WTC11 (cell line): ENCODE measurements at regions not wholly inside any gene's neighbourhood (a gene's known extent, or its start where the extent isn't known, plus 50 kb on each side); places are given as distances from the start of the nearest gene placed in this dataset.

Experiments
- ATAC-seq: fragments of 200-7000 bp; cut with Tn5 transposase; 2 replicates; pipeline ENCODE4 v1.10.0; 2021; ENCODE audit warnings: mild to moderate bottlenecking, moderate library complexity
- CTCF ChIA-PET: fragments of 300-600 bp; sonication (Branson Sonifier 250); formaldehyde crosslinking; loops from one replicate; lab custom pipeline; 2021; ENCODE audit warnings: antibody characterized with exemption; lab: Charles Lee
- POLR2A ChIA-PET: fragments of 350-600 bp; sonication (Branson Sonifier 250); formaldehyde crosslinking; loops from one replicate; lab custom pipeline; 2021; ENCODE audit warnings: antibody characterized with exemption; lab: Charles Lee
- DNase-seq: peaks from one replicate; pipeline ENCODE4 v3.0.0; 2021; ENCODE audit warnings: low spot score
- H3K27ac Mint-ChIP-seq: 2 replicates; pipeline ENCODE4 v1.8.0; 2021; ENCODE audit warnings: mixed read lengths
- H3K27me3 Mint-ChIP-seq: 2 replicates; pipeline ENCODE4 v1.8.0; 2021; ENCODE audit warnings: low read depth, mild to moderate bottlenecking, moderate library complexity, mixed read lengths
- H3K36me3 Mint-ChIP-seq: 2 replicates; pipeline ENCODE4 v1.8.0; 2021; ENCODE audit warnings: mixed read lengths
- H3K4me1 Mint-ChIP-seq: 2 replicates; pipeline ENCODE4 v1.8.0; 2022; ENCODE audit warnings: mixed read lengths
- H3K4me3 Mint-ChIP-seq: 2 replicates; pipeline ENCODE4 v1.8.0; 2021; ENCODE audit warnings: mild to moderate bottlenecking, moderate library complexity, mixed read lengths
- H3K9me3 Mint-ChIP-seq: 2 replicates; pipeline ENCODE4 v1.8.0; 2021; ENCODE audit warnings: mixed read lengths
- AR ChIP-seq: fragments of 250-450 bp; sonication (Bioruptor Pico); IDR thresholded peaks from 2 replicates; pipeline ENCODE4 v1.9.0; 2021; ENCODE audit warnings: mild to moderate bottlenecking
- ARID4B ChIP-seq: sonication (generic); formaldehyde crosslinking; IDR thresholded peaks from 2 replicates; pipeline ENCODE4 v1.8.0; 2023; ENCODE audit warnings: missing genetic modification reagents, mild to moderate bottlenecking, borderline replicate concordance
- FOXK1 ChIP-seq: sonication (generic); formaldehyde crosslinking; IDR thresholded peaks from 2 replicates; pipeline ENCODE4 v1.8.0; 2022; ENCODE audit warnings: mild to moderate bottlenecking, moderate library complexity, missing genetic modification reagents
- HMGXB4 ChIP-seq: sonication (generic); formaldehyde crosslinking; IDR thresholded peaks from 2 replicates; pipeline ENCODE4 v1.8.1; 2023; ENCODE audit warnings: mild to moderate bottlenecking, moderate library complexity, missing genetic modification reagents
- KAT7 ChIP-seq: sonication (generic); formaldehyde crosslinking; IDR thresholded peaks from 2 replicates; pipeline ENCODE4 v1.8.1; 2023; ENCODE audit warnings: missing genetic modification reagents, mild to moderate bottlenecking, borderline replicate concordance
- NFATC4 ChIP-seq: fragments of 250-450 bp; sonication (Bioruptor Pico); IDR thresholded peaks from 2 replicates; pipeline ENCODE4 v1.9.0; 2021; ENCODE audit warnings: mild to moderate bottlenecking
- NFE2L1 ChIP-seq: sonication (generic); formaldehyde crosslinking; IDR thresholded peaks from 2 replicates; pipeline ENCODE4 v1.8.1; 2023; ENCODE audit warnings: missing genetic modification reagents
- STAT6 ChIP-seq: sonication (generic); formaldehyde crosslinking; conservative IDR thresholded peaks from 2 replicates; pipeline ENCODE4 v1.8.1; 2023; ENCODE audit warnings: mild to moderate bottlenecking, low read depth, missing genetic modification reagents, moderate library complexity
- TEAD1 ChIP-seq: sonication (generic); formaldehyde crosslinking; IDR thresholded peaks from 2 replicates; pipeline ENCODE4 v1.8.0; 2022; ENCODE audit warnings: mild to moderate bottlenecking, missing genetic modification reagents
- TEAD4 ChIP-seq: sonication (generic); formaldehyde crosslinking; IDR thresholded peaks from 2 replicates; pipeline ENCODE4 v1.8.0; 2022; ENCODE audit warnings: mild to moderate bottlenecking, missing genetic modification reagents
- TP53 ChIP-seq: sonication (generic); formaldehyde crosslinking; IDR thresholded peaks from 2 replicates; pipeline ENCODE4 v1.8.1; 2023; ENCODE audit warnings: mild to moderate bottlenecking, missing genetic modification reagents
- ZBTB43 ChIP-seq: sonication (generic); formaldehyde crosslinking; IDR thresholded peaks from 2 replicates; pipeline ENCODE4 v1.8.1; 2023; ENCODE audit warnings: mild to moderate bottlenecking, missing genetic modification reagents
- ZNF219 ChIP-seq: sonication (generic); formaldehyde crosslinking; IDR thresholded peaks from 2 replicates; pipeline ENCODE4 v1.8.0; 2023; ENCODE audit warnings: missing genetic modification reagents, mild to moderate bottlenecking, borderline replicate concordance
- ZNF232 ChIP-seq: sonication (generic); formaldehyde crosslinking; IDR thresholded peaks from 2 replicates; pipeline ENCODE4 v1.8.0; 2022; ENCODE audit warnings: mild to moderate bottlenecking, missing genetic modification reagents

GRCh38 chr4:36854554-36854953 is 390.0 kb upstream of the NWD2 start:
- peaks cover 10% of the 10 kb centered on the region; the same call in 1 of the 2 replicates for H3K9me3 Mint-ChIP-seq
- H3K27ac Mint-ChIP-seq: no peak overlapping the region
- DNase-seq: no peak
- TF ChIP-seq ARID4B (CRISPR knock-in tag) (no peak), TP53 (no peak), ZBTB43 (CRISPR knock-in tag) (no peak), KAT7 (no peak), STAT6 (CRISPR knock-in tag) (no peak), ZNF232 (CRISPR knock-in tag) (no peak), AR (CRISPR knock-in tag) (no peak), NFE2L1 (CRISPR knock-in tag) (no peak), FOXK1 (CRISPR knock-in tag) (no peak), HMGXB4 (CRISPR knock-in tag) (no peak), NFATC4 (no peak), TEAD1 (CRISPR knock-in tag) (no peak), TEAD4 (no peak), ZNF219 (CRISPR knock-in tag) (no peak)
- no peaks in the 10 kb centered on the region; the same call in 1 of the 2 replicates for H3K27me3 Mint-ChIP-seq
- H3K4me3 Mint-ChIP-seq: no peak overlapping the region
- ChIA-PET POLR2A (no interaction called here), CTCF (no interaction called here)
- H3K4me1 Mint-ChIP-seq: no peaks in the 10 kb centered on the region
- no peaks in the 10 kb centered on the region for H3K36me3 Mint-ChIP-seq
- ATAC-seq: no peak
